ENCODE measurements at regions not wholly inside any gene's neighbourhood (a gene's known extent, or its start where the extent isn't known, plus 50 kb on each side); places are given as distances from the start of the nearest gene placed in this dataset.

DNA sequence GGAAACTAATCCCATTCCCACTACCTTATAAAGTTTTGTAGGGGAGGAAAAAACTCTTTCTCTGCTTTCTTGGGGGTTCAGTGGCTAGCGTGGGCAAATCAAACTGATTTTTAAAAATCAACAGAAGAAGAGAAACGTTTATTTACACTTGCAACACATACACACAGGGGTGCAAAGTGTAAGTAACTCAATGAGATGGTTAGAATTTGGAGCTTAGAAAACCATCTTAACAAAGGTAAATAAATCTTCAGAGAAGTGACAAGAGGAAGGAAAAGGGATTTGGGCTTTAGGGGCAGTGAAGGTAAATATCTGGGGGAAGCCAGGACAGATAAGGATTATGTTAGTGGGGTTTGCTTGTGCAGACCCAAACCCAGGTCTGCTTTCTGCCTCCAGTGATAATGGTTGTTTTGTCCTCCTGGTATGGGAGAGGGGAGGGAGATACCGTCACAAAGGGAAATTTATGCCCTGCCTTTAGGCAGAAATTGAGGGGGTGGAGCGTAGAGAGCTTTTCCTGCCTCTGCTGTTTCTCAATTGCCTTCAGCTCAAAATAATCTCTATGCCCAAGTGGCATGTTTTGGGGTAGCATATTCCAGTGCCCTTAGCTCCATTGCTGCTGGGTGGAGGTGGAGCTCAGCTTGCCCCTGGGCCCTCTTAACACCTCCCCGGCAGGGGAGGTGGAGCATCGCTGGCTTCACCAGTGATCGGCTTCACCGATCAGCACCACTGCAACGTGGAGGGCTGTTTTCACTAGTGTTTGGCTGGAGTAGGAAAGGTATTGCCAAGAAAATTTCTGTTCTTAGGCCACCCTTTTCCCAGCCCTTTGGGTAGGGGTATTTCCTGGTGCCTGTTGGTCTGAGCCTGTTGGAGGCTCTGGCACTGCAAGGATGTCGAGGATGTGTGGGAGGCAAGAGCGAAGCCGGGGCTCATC is 92.2 kb downstream of the TEX51 start:
- FAIRE-seq = no peak

DNA sequence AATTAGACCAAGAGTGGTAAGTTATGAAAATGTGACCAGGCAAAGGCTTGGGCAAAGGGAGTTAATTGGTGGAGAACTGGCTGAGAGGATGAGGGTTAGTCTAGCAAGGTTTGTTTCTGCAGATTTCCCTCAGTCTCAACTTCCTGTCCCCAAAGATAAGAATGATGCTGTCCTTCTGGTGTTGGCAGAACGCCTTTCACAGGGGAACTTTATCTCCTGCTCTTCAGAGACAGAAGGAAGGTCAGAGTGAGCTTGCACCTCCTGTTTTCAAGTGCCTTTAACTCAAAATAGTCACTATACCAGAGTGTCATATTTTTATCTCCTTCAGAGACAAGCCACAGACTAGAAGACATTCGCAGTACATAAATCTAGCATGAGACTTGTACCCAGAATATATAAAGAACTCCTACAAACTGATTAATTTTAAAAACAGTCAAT is 95.7 kb downstream of the TEX51 start:
- FAIRE-seq = no peak

DNA sequence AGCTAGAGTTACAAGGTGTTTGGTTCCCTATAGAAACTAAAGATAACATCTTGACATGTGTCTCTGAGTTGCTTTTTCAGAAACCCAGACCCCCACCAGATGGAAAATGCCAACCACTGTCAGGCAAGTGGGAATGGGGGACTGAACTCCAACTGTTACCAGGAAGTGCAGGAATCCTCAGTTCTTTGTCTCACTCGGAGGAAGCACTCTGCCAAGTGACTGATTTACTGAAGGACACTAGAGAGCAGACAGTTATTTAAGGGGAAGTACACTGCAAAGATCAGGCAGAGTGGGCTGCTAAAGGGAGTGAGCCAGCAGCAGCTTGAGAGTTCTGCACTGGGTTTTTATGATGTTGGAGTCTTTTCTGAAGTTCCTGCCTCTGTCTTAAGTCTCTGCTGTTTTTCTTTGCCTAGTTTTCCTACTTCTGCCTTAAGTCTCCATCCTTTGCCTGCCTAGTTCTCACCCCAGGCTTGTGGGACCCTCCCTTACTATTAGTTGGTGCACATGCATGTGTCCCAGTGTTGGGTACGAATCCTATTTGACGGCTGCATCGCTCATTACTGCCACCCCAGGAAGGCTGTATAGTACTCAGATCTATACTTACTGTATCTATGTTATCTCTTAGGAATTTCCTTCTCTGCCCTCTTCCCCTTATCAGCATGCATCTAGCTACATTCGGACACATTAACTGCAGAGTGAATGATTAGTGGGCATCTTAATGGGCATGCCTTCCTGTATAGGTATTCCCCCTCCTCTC is 97.1 kb downstream of the TEX51 start:
- FAIRE-seq = no peak

DNA sequence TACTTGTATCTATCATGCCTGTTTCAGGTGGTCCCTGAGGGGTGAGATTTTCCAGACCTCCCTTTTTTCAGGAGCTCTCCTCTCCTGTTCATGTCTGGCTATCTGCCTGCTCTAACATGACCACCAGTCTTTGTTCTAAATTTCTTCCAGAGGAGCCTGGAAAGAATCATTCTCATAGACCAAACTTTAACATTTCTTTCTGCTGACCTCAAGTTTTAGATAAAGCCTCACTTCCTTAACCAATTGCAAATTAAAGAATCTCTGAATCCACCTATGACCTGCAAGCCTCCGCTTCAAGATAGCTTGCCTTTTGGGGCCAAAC is 97.6 kb downstream of the TEX51 start:
- FAIRE-seq = no peak

Measured in endometrium (tissue), 2 donors.